H1 (cell line): ENCODE measurements at regions not wholly inside any gene's neighbourhood (a gene's known extent, or its start where the extent isn't known, plus 50 kb on each side); places are given as distances from the start of the nearest gene placed in this dataset.

ENCODE experiments used
- CTCF ChIA-PET: fragments of 300-600 bp; sonication (Branson Sonifier 250); formaldehyde crosslinking; loops from one replicate; lab custom pipeline; 2021; ENCODE audit not compliant: partially characterized antibody; lab: Charles Lee
- POLR2A ChIA-PET: fragments of 300-600 bp; sonication (Branson Sonifier 250); formaldehyde crosslinking; loops from one replicate; lab custom pipeline; 2021; ENCODE audit warnings: inconsistent platforms; ENCODE audit not compliant: partially characterized antibody; lab: Charles Lee
- DNase-seq, 2 experiments: peaks; one replicate each; pipeline versions ENCODE4 v3.0.0 to v3.0.0-alpha.2; 2010 to 2022; ENCODE audit warnings: low spot score in 2 of 2, low read depth in 1 of 2, mixed read lengths in 1 of 2
- FAIRE-seq: peaks from 2 replicates; lab custom pipeline; 2011; peaks lifted over from hg19 to GRCh38; lab: Jason Lieb, UNC
- H2AFZ ChIP-seq: 2 replicates; pipeline ENCODE4 v1.8.1; 2012; ENCODE audit warnings: low read length, inconsistent platforms
- H2AK5ac ChIP-seq: 2 replicates; pipeline ENCODE4 v1.6.1; 2013; ENCODE audit warnings: low read depth, low read length
- H2BK120ac ChIP-seq: replicated peaks from 2 replicates; pipeline ENCODE3; 2013; ENCODE audit warnings: low read depth, low read length, inconsistent platforms
- H2BK12ac ChIP-seq: 2 replicates; pipeline ENCODE4 v1.6.1; 2013; ENCODE audit warnings: low read depth, low read length
- H2BK15ac ChIP-seq: 2 replicates; pipeline ENCODE4 v1.6.1; 2013; ENCODE audit warnings: low read length
- H2BK20ac ChIP-seq: 2 replicates; pipeline ENCODE4 v1.6.1; 2013; ENCODE audit warnings: low read length
- H2BK5ac ChIP-seq: 2 replicates; pipeline ENCODE4 v1.6.1; 2013; ENCODE audit warnings: low read depth, low read length
- H3K14ac ChIP-seq: 2 replicates; pipeline ENCODE4 v1.6.1; 2013; ENCODE audit warnings: inconsistent platforms; ENCODE audit not compliant: insufficient read length
- H3K18ac ChIP-seq: 2 replicates; pipeline ENCODE4 v1.6.1; 2013; ENCODE audit warnings: low read length; ENCODE audit errors: extremely low read depth
- H3K23ac ChIP-seq: 2 replicates; pipeline ENCODE4 v1.6.1; 2013; ENCODE audit warnings: inconsistent platforms; ENCODE audit not compliant: insufficient read length
- H3K23me2 ChIP-seq: 2 replicates; pipeline ENCODE4 v1.6.1; 2013; ENCODE audit warnings: low read depth, low read length
- H3K27ac ChIP-seq: 2 replicates; pipeline ENCODE4 v1.6.1; 2011; ENCODE audit warnings: low read depth, low read length, inconsistent platforms
- H3K27me3 ChIP-seq, 4 experiments: replicated peaks in 1 of 4; 1 replicate in 1 of 4; 2 replicates in 3 of 4; pipeline versions ENCODE4 v1.6.1 to v1.8.1; 2011 to 2013; ENCODE audit warnings: low read length in 3 of 4, mild to moderate bottlenecking in 3 of 4, inconsistent platforms in 2 of 4, mixed read lengths in 2 of 4, moderate library complexity in 1 of 4; ENCODE audit not compliant: control insufficient read depth in 3 of 4, insufficient read depth in 3 of 4; ENCODE audit errors: extremely low read depth in 1 of 4
- H3K36me3 ChIP-seq, 4 experiments: 2 replicates each; pipeline versions ENCODE4 v1.6.1 to v1.8.1; 2011 to 2013; ENCODE audit warnings: mild to moderate bottlenecking in 4 of 4, low read length in 3 of 4, moderate library complexity in 2 of 4, control low read depth in 1 of 4, inconsistent platforms in 1 of 4; ENCODE audit not compliant: insufficient read depth in 4 of 4, control insufficient read depth in 2 of 4
- H3K4ac ChIP-seq: replicated peaks from 2 replicates; pipeline ENCODE3; 2013; ENCODE audit warnings: low read length, low read depth, mixed read lengths, inconsistent platforms; ENCODE audit not compliant: insufficient read length
- H3K4me1 ChIP-seq, 4 experiments: replicated peaks in 1 of 4; 1 replicate in 1 of 4; 2 replicates in 3 of 4; pipeline versions ENCODE4 v1.6.1 to v1.8.1; 2011 to 2013; ENCODE audit warnings: low read length in 3 of 4, inconsistent platforms in 2 of 4, mixed read lengths in 1 of 4; ENCODE audit not compliant: insufficient read depth in 4 of 4, control insufficient read depth in 3 of 4
- H3K4me2 ChIP-seq, 2 experiments: 2 replicates each; pipeline versions ENCODE4 v1.6.1 to v1.8.1; 2011 to 2013; ENCODE audit warnings: low read depth in 2 of 2, low read length in 2 of 2, control low read depth in 1 of 2, inconsistent platforms in 1 of 2, mild to moderate bottlenecking in 1 of 2; ENCODE audit not compliant: insufficient read depth in 1 of 2
- H3K4me3 ChIP-seq, 4 experiments: fragments of 200-600, 300-600 bp in 1 of 4; sonication (generic), shearing (Covaris generic), sonication (Bioruptor Twin) in 1 of 4; 2 replicates each; pipeline versions ENCODE4 v1.5.1 to v1.8.1; 2011 to 2016; ENCODE audit warnings: low read length in 4 of 4, low read depth in 3 of 4, control low read depth in 2 of 4, inconsistent platforms in 2 of 4, mild to moderate bottlenecking in 2 of 4, mixed read lengths in 1 of 4, moderate library complexity in 1 of 4; ENCODE audit not compliant: insufficient read depth in 2 of 4; ENCODE audit errors: extremely low read depth in 1 of 4
- H3K56ac ChIP-seq: replicated peaks from 2 replicates; pipeline ENCODE3; 2013; ENCODE audit warnings: low read depth, mild to moderate bottlenecking, mixed read lengths, low read length, inconsistent platforms; ENCODE audit not compliant: insufficient read length
- H3K79me1 ChIP-seq: 2 replicates; pipeline ENCODE4 v1.6.1; 2013; ENCODE audit warnings: low read depth, low read length, control low read depth
- H3K79me2 ChIP-seq, 2 experiments: 2 replicates each; pipeline versions ENCODE4 v1.6.1 to v1.8.1; 2012 to 2013; ENCODE audit warnings: low read length in 2 of 2, mild to moderate bottlenecking in 2 of 2, inconsistent platforms in 1 of 2; ENCODE audit not compliant: insufficient read depth in 2 of 2, control insufficient read depth in 1 of 2
- H3K9ac ChIP-seq, 4 experiments: replicated peaks in 1 of 4; 1 replicate in 1 of 4; 2 replicates in 3 of 4; pipeline versions ENCODE4 v1.6.1 to v1.8.1; 2011 to 2013; ENCODE audit warnings: low read depth in 3 of 4, low read length in 3 of 4, control low read depth in 2 of 4, mild to moderate bottlenecking in 2 of 4, moderate library complexity in 2 of 4, inconsistent platforms in 1 of 4; ENCODE audit errors: extremely low read depth in 1 of 4
- H3K9me3 ChIP-seq, 2 experiments: 2 replicates each; pipeline versions ENCODE4 v1.6.1 to v1.8.1; 2012 to 2013; ENCODE audit warnings: mild to moderate bottlenecking in 2 of 2, moderate library complexity in 2 of 2, control low read depth in 1 of 2, inconsistent platforms in 1 of 2, low read depth in 1 of 2, low read length in 1 of 2, mixed read lengths in 1 of 2; ENCODE audit not compliant: insufficient read depth in 2 of 2
- H4K20me1 ChIP-seq, 2 experiments: replicated peaks in 1 of 2; 2 replicates each; pipeline versions ENCODE3 to v1.8.1; 2011 to 2013; ENCODE audit warnings: inconsistent platforms in 2 of 2, low read length in 2 of 2, mild to moderate bottlenecking in 1 of 2; ENCODE audit not compliant: insufficient read depth in 2 of 2, control insufficient read depth in 1 of 2
- H4K5ac ChIP-seq: 2 replicates; pipeline ENCODE4 v1.6.1; 2013; ENCODE audit warnings: low read length, low read depth, mixed read lengths, inconsistent platforms; ENCODE audit not compliant: insufficient read length
- H4K8ac ChIP-seq: 2 replicates; pipeline ENCODE4 v1.8.0; 2013; ENCODE audit warnings: mild to moderate bottlenecking, moderate library complexity, low read length, inconsistent platforms; ENCODE audit not compliant: insufficient read depth; ENCODE audit errors: extremely low read depth
- H4K91ac ChIP-seq: replicated peaks from 2 replicates; pipeline ENCODE3; 2013; ENCODE audit warnings: low read length, mixed read lengths, inconsistent platforms; ENCODE audit not compliant: insufficient read length
- CBX5 ChIP-seq: fragments of 300-800, 300-1000 bp; sonication (generic); IDR thresholded peaks from 2 replicates; pipeline ENCODE4 v1.7.1; 2016; ENCODE audit warnings: antibody characterized with exemption, low read length, low read depth
- CTBP2 ChIP-seq: IDR thresholded peaks from 2 replicates; pipeline ENCODE4 v1.7.0; 2011; ENCODE audit warnings: borderline replicate concordance, mild to moderate bottlenecking, moderate library complexity, mixed read lengths, low read length; ENCODE audit not compliant: insufficient read depth, insufficient read length
- CTCF ChIP-seq, 3 experiments: IDR thresholded peaks; 1 replicate in 2 of 3; 2 replicates in 1 of 3; pipeline versions ENCODE4 v1.5.1 to v1.6.1; 2011; ENCODE audit warnings: low read length in 3 of 3, mild to moderate bottlenecking in 3 of 3, inconsistent platforms in 2 of 3, low read depth in 1 of 3, moderate library complexity in 1 of 3; ENCODE audit not compliant: insufficient read depth in 1 of 3; ENCODE audit errors: control extremely low read depth in 1 of 3
- EGR1 ChIP-seq: IDR thresholded peaks from 2 replicates; pipeline ENCODE4 v1.6.1; 2011; ENCODE audit warnings: low read depth, low read length, borderline replicate concordance
- HDAC2 ChIP-seq, 2 experiments: fragments of 300-600 bp in 1 of 2; sonication (generic) in 1 of 2; IDR thresholded peaks; 2 replicates each; pipeline ENCODE4 v1.6.1; 2011 to 2012; ENCODE audit warnings: low read depth in 2 of 2, low read length in 2 of 2, mild to moderate bottlenecking in 2 of 2, moderate library complexity in 2 of 2, borderline replicate concordance in 1 of 2, inconsistent platforms in 1 of 2
- JUN ChIP-seq: IDR thresholded peaks from 2 replicates; pipeline ENCODE4 v1.6.1; 2011; ENCODE audit warnings: low read depth, mild to moderate bottlenecking, improper control_type of control experiment, low read length
- MAFK ChIP-seq: IDR thresholded peaks from 2 replicates; pipeline ENCODE4 v1.6.1; 2012; ENCODE audit warnings: low read depth, mild to moderate bottlenecking, improper control_type of control experiment, low read length
- NRF1 ChIP-seq: IDR thresholded peaks from 2 replicates; pipeline ENCODE4 v1.6.1; 2011; ENCODE audit warnings: mild to moderate bottlenecking, low read depth, low read length, improper control_type of control experiment
- POLR2A ChIP-seq, 2 experiments: IDR thresholded peaks; 1 replicate in 1 of 2; 2 replicates in 1 of 2; pipeline ENCODE4 v1.6.1; 2011; ENCODE audit warnings: low read depth in 2 of 2, low read length in 2 of 2, mild to moderate bottlenecking in 2 of 2; ENCODE audit errors: control extremely low read depth in 1 of 2
- SAP30 ChIP-seq: fragments of 300-600 bp; sonication (generic); IDR thresholded peaks from 2 replicates; pipeline ENCODE4 v1.7.1; 2012; ENCODE audit warnings: low read length, moderate library complexity, mild to moderate bottlenecking, inconsistent platforms; ENCODE audit not compliant: insufficient read depth, insufficient replicate concordance
- SIX5 ChIP-seq: IDR thresholded peaks from 2 replicates; pipeline ENCODE4 v1.6.1; 2011; ENCODE audit warnings: mild to moderate bottlenecking, low read depth, low read length
- TAF1 ChIP-seq: IDR thresholded peaks from 2 replicates; pipeline ENCODE4 v1.6.1; 2011; ENCODE audit warnings: mild to moderate bottlenecking, low read depth, low read length
- TCF12 ChIP-seq: IDR thresholded peaks from 2 replicates; pipeline ENCODE4 v1.6.1; 2011; ENCODE audit warnings: low read depth, mild to moderate bottlenecking, low read length
- ZNF274 ChIP-seq: IDR thresholded peaks from 2 replicates; pipeline ENCODE4 v1.7.0; 2012; ENCODE audit warnings: low read length, borderline replicate concordance; ENCODE audit errors: extremely low read depth

GRCh38 chr4:163228648-163229047, 62.0 kb upstream of the NAF1 start:
- POLR2A ChIA-PET, result no interaction called here
- Histone ChIP-seq H3K4me1 (no peaks in the 10 kb centered on the region), H2BK12ac (no peak overlapping the region), H3K27ac (no peak overlapping the region), H2BK15ac (no peak overlapping the region), H3K18ac (no peak overlapping the region), H3K36me3 (no peaks in the 10 kb centered on the region), H2BK5ac (no peak overlapping the region), H4K5ac (no peak overlapping the region), H2BK120ac (no peak overlapping the region), H3K4me3 (no peak overlapping the region), H3K79me2 (no peaks in the 10 kb centered on the region), H3K14ac (no peak overlapping the region), H3K79me1 (no peaks in the 10 kb centered on the region), H3K23ac (no peak overlapping the region), H3K4ac (no peak overlapping the region), H4K20me1 (no peaks in the 10 kb centered on the region), H2AFZ (no peak overlapping the region), H2BK20ac (no peak overlapping the region), H3K56ac (no peak overlapping the region), H3K9ac (no peak overlapping the region), H3K27me3 (no peaks in the 10 kb centered on the region), H4K91ac (no peak overlapping the region), H3K23me2 (no peaks in the 10 kb centered on the region), H2AK5ac (no peak overlapping the region), H3K4me2 (no peak overlapping the region), H4K8ac (no peak overlapping the region), H3K9me3 (no peaks in the 10 kb centered on the region)
- FAIRE-seq (no peak), DNase-seq (no peak)
- CTCF ChIA-PET, result no interaction called here
- TF ChIP-seq TCF12, result no peak
- TF ChIP-seq NRF1, result no peak
- no peak for TF ChIP-seq ZNF274
- no peak for TF ChIP-seq TAF1
- no peak for TF ChIP-seq CBX5
- TF ChIP-seq EGR1, result no peak
- TF ChIP-seq JUN, result no peak
- no peak for TF ChIP-seq MAFK
- no peak for TF ChIP-seq CTBP2
- TF ChIP-seq HDAC2 (IDR thresholded peaks at IDR 0.05; ENCODE audit: borderline replicate concordance in 1 of 2, low read depth in 2 of 2, low read length in 2 of 2), result no peak
- no peak for TF ChIP-seq POLR2A (IDR thresholded peaks at IDR 0.05; ENCODE audit: control extremely low read depth in 1 of 2, low read depth in 2 of 2, low read length in 2 of 2)
- no peak for TF ChIP-seq CTCF (IDR thresholded peaks at IDR 0.05; ENCODE audit: control extremely low read depth in 1 of 3, insufficient read depth in 1 of 3, low read depth in 1 of 3, low read length in 3 of 3)
- TF ChIP-seq SAP30, result no peak
- TF ChIP-seq SIX5, result no peak
